K562 (cell line): ENCODE measurements at regions not wholly inside any gene's neighbourhood (a gene's known extent, or its start where the extent isn't known, plus 50 kb on each side); places are given as distances from the start of the nearest gene placed in this dataset.

Experiments used
- ATAC-seq: fragments of 200-7000 bp; cut with Tn5 transposase; 3 replicates; pipeline ENCODE4 v1.9.1; 2020; ENCODE audit warnings: moderate library complexity
- BruUV-seq: library from RNA; stranded (reverse); fragments of 400-500 nt; replicated peaks from 2 replicates; lab custom pipeline; 2021; lab: Mats Ljungman, UMichigan
- CTCF ChIA-PET: fragments of 300-600 bp; formaldehyde crosslinking; extraction: SDS; loops from one replicate; lab custom pipeline; 2021; ENCODE audit warnings: low intra/inter-chr PET ratio; lab: Yijun Ruan, JAX
- POLR2A ChIA-PET: fragments of 300-600, 350-650 bp; sonication (Branson Sonifier 250); formaldehyde crosslinking; extraction: SDS; loops from one replicate; lab custom pipeline; 2021; ENCODE audit warnings: antibody characterized with exemption, inconsistent platforms; lab: Yijun Ruan, JAX
- DNase-seq, 4 experiments: peaks; one replicate each; pipeline versions ENCODE4 v3.0.0 to v3.0.0-alpha.2; 2011 to 2018; ENCODE audit warnings: low spot score in 3 of 4, mixed read lengths in 3 of 4; ENCODE audit errors: extremely low read depth in 1 of 4
- FAIRE-seq: peaks from 2 replicates; lab custom pipeline; 2011; peaks lifted over from hg19 to GRCh38; lab: Jason Lieb, UNC
- H2AFZ ChIP-seq: 2 replicates; pipeline ENCODE4 v1.6.0; 2011; ENCODE audit warnings: low read depth, low read length, control low read depth, inconsistent platforms
- H3K27ac ChIP-seq: fragments of 200-600 bp; 3 replicates; pipeline ENCODE4 v1.8.0; 2011; ENCODE audit warnings: low read depth, mild to moderate bottlenecking, control low read depth, inconsistent platforms, low read length, moderate library complexity, mixed read lengths; ENCODE audit errors: extremely low read depth
- H3K27me3 ChIP-seq, 2 experiments: fragments of 300-600 bp in 1 of 2; 2 replicates in 1 of 2; 3 replicates in 1 of 2; pipeline versions ENCODE4 v1.6.0 to v1.8.0; 2011; ENCODE audit warnings: inconsistent platforms in 2 of 2, low read length in 2 of 2, mild to moderate bottlenecking in 1 of 2, mixed read lengths in 1 of 2, moderate library complexity in 1 of 2; ENCODE audit not compliant: control insufficient read depth in 2 of 2, insufficient read depth in 2 of 2
- H3K36me3 ChIP-seq: fragments of 300-600 bp; 3 replicates; pipeline ENCODE4 v1.8.0; 2011; ENCODE audit warnings: mild to moderate bottlenecking, low read length, inconsistent platforms; ENCODE audit not compliant: control insufficient read depth, insufficient read depth
- H3K4me1 ChIP-seq, 2 experiments: fragments of 200-600 bp in 1 of 2; replicated peaks in 1 of 2; 2 replicates in 1 of 2; 3 replicates in 1 of 2; pipeline versions ENCODE4 v1.5.1 to v1.8.0; 2011; ENCODE audit warnings: inconsistent platforms in 2 of 2, low read length in 2 of 2, mild to moderate bottlenecking in 1 of 2, mixed read lengths in 1 of 2, moderate library complexity in 1 of 2; ENCODE audit not compliant: control insufficient read depth in 2 of 2, insufficient read depth in 2 of 2
- H3K4me2 ChIP-seq: 2 replicates; pipeline ENCODE4 v1.6.1; 2011; ENCODE audit warnings: low read length, control low read depth, inconsistent platforms, mixed read lengths; ENCODE audit not compliant: insufficient read depth
- H3K4me3 ChIP-seq: fragments of 200-600 bp; sonication (generic), shearing (Covaris generic); 2 replicates; pipeline ENCODE4 v1.5.1; 2016; ENCODE audit warnings: control low read depth, inconsistent platforms
- H3K79me2 ChIP-seq: fragments of 200-600 bp; 3 replicates; pipeline ENCODE4 v1.8.0; 2011; ENCODE audit warnings: low read length, inconsistent platforms; ENCODE audit not compliant: control insufficient read depth, insufficient read depth
- H3K9ac ChIP-seq, 2 experiments: 2 replicates each; pipeline versions ENCODE4 v1.6.0 to v1.6.1; 2011; ENCODE audit warnings: low read depth in 2 of 2, low read length in 2 of 2, control low read depth in 1 of 2, inconsistent platforms in 1 of 2, mild to moderate bottlenecking in 1 of 2, mixed read lengths in 1 of 2; ENCODE audit not compliant: insufficient read depth in 1 of 2
- H3K9me1 ChIP-seq: one replicate; pipeline ENCODE4 v1.6.0; 2011; ENCODE audit warnings: inconsistent platforms, mild to moderate bottlenecking, low read length, moderate library complexity; ENCODE audit not compliant: control insufficient read depth, insufficient read depth
- H3K9me3 ChIP-seq: replicated peaks from 2 replicates; pipeline ENCODE4 v1.5.1; 2011; ENCODE audit warnings: low read depth, low read length, inconsistent platforms; ENCODE audit not compliant: control insufficient read depth, insufficient read depth
- H4K20me1 ChIP-seq: replicated peaks from 2 replicates; pipeline ENCODE4 v1.6.1; 2011; ENCODE audit warnings: low read length, inconsistent platforms, mixed read lengths; ENCODE audit not compliant: control insufficient read depth, insufficient read depth
- CHD2 ChIP-seq: IDR thresholded peaks from 2 replicates; pipeline ENCODE4 v1.6.1; 2011; ENCODE audit warnings: low read depth, low read length
- CXXC5 ChIP-seq: fragments of 250-450 bp; sonication (Bioruptor Pico); IDR thresholded peaks from 2 replicates; pipeline ENCODE4 v1.8.0; 2022; ENCODE audit warnings: inconsistent platforms, mild to moderate bottlenecking, moderate library complexity
- IRF2 ChIP-seq: sonication (generic); formaldehyde crosslinking; IDR thresholded peaks from 2 replicates; pipeline ENCODE4 v1.8.1; 2022; ENCODE audit warnings: mild to moderate bottlenecking, missing genetic modification reagents
- KAT2B ChIP-seq: IDR thresholded peaks from one replicate; pipeline ENCODE4 v1.6.1; 2012; ENCODE audit warnings: low read depth, mild to moderate bottlenecking, control low read depth, inconsistent platforms, low read length, moderate library complexity
- KAT8 ChIP-seq: fragments of 450-650 bp; IDR thresholded peaks from 2 replicates; pipeline ENCODE4 v1.6.1; 2016; ENCODE audit warnings: low read depth, mild to moderate bottlenecking
- NCOA6 ChIP-seq: fragments of 450-650 bp; IDR thresholded peaks from 2 replicates; pipeline ENCODE4 v1.6.1; 2017; ENCODE audit warnings: mild to moderate bottlenecking
- NR0B1 ChIP-seq: fragments of 450-650 bp; IDR thresholded peaks from one replicate; pipeline ENCODE4 v1.6.1; 2018; ENCODE audit warnings: mild to moderate bottlenecking, moderate library complexity; ENCODE audit not compliant: partially characterized antibody
- ZFP91 ChIP-seq: sonication (generic); formaldehyde crosslinking; IDR thresholded peaks from 2 replicates; pipeline ENCODE4 v1.8.0; 2022; ENCODE audit warnings: mild to moderate bottlenecking, missing genetic modification reagents
- ZNF778 ChIP-seq: fragments of 450-650 bp; formaldehyde crosslinking; IDR thresholded peaks from 2 replicates; pipeline ENCODE4 v1.4.0; 2020; ENCODE audit warnings: mild to moderate bottlenecking, moderate library complexity
- WGBS: fragments of 100-300 bp; shearing (Covaris generic); methylation state at CpG from one replicate; pipeline ENCODE4 v1.1.6; 2016; ENCODE audit warnings: low coverage, mixed read lengths; ENCODE audit not compliant: insufficient coverage; ENCODE audit errors: missing lambda C conversion rate; 5-methylcytosine and 5-hydroxymethylcytosine counted together
- in situ Hi-C: fragments of 300-500 bp; cut with MboI; formaldehyde crosslinking; loops from 4 replicates; pipeline ENCODE4 v1.15.0; 2018; ENCODE audit warnings: inconsistent platforms, mixed read lengths
- intact Hi-C: fragments of 100-400 bp; cut with micrococcal nuclease; formaldehyde crosslinking; loops from 2 replicates; pipeline ENCODE4 v1.14.2; 2022

GRCh38 chr3:127101411-127102187 lies 91.3 kb upstream of the PRR23E start:
- Histone ChIP-seq H3K27me3 (peaks cover 8 to 60% of the 10 kb centered on the region in 2 experiments; a peak in 3 of 5 replicates), H2AFZ (no peak overlapping the region), H3K9me1 (no peaks in the 10 kb centered on the region), H3K9me3 (no peaks in the 10 kb centered on the region), H3K27ac (no peak overlapping the region), H3K4me1 (no peaks in the 10 kb centered on the region), H3K79me2 (no peaks in the 10 kb centered on the region), H3K36me3 (no peaks in the 10 kb centered on the region), H3K4me2 (no peak overlapping the region), H3K9ac (no peak overlapping the region), H4K20me1 (no peaks in the 10 kb centered on the region), H3K4me3 (no peak overlapping the region)
- CTCF ChIA-PET = no interaction called here
- no peak for ATAC-seq
- no TSS peak for BruUV-seq
- in situ Hi-C loops (no loop called here), intact Hi-C loops (no loop called here)
- DNase-seq = no peak
- TF ChIP-seq ZNF778 (CRISPR knock-in tag) = no peak
- TF ChIP-seq CHD2 = no peak
- TF ChIP-seq KAT2B = no peak
- TF ChIP-seq IRF2 = no peak
- no peak for TF ChIP-seq NCOA6
- TF ChIP-seq NR0B1 = no peak
- TF ChIP-seq KAT8 = no peak
- no peak for TF ChIP-seq CXXC5 (CRISPR knock-in tag)
- TF ChIP-seq ZFP91 (CRISPR knock-in tag) = no peak
- no peak for FAIRE-seq
- WGBS = 0% methylated on average over 10 of the region's 19 CpGs
- POLR2A ChIA-PET = no interaction called here
